Nephron progenitor cell (in vitro differentiated cells): ENCODE measurements at regions not wholly inside any gene's neighbourhood (a gene's known extent, or its start where the extent isn't known, plus 50 kb on each side); places are given as distances from the start of the nearest gene placed in this dataset.

Experiments used
- DNase-seq: peaks from one replicate; pipeline ENCODE4 v3.0.0; 2021
- H3K27ac Mint-ChIP-seq: 2 replicates; pipeline ENCODE4 v1.8.0; 2021; ENCODE audit warnings: mild to moderate bottlenecking, moderate library complexity, mixed read lengths
- H3K27me3 Mint-ChIP-seq: 2 replicates; pipeline ENCODE4 v1.8.0; 2021; ENCODE audit warnings: mild to moderate bottlenecking, low read depth, mixed read lengths; ENCODE audit not compliant: poor library complexity
- H3K36me3 Mint-ChIP-seq: 2 replicates; pipeline ENCODE4 v1.8.0; 2021; ENCODE audit warnings: low read depth, mixed read lengths
- H3K4me1 Mint-ChIP-seq: 2 replicates; pipeline ENCODE4 v1.8.0; 2021; ENCODE audit warnings: mixed read lengths
- H3K4me3 Mint-ChIP-seq: 2 replicates; pipeline ENCODE4 v1.8.0; 2021; ENCODE audit warnings: mild to moderate bottlenecking, moderate library complexity, mixed read lengths
- H3K9me3 Mint-ChIP-seq: 2 replicates; pipeline ENCODE4 v1.8.0; 2021; ENCODE audit warnings: mild to moderate bottlenecking, moderate library complexity, mixed read lengths
- TF ChIP-seq, protein P1 (sequence below): fragments of 200-600 bp; sonication (generic); IDR thresholded peaks from 2 replicates; pipeline ENCODE4 v1.5.0; 2021; ENCODE audit warnings: antibody characterized with exemption

DNA sequence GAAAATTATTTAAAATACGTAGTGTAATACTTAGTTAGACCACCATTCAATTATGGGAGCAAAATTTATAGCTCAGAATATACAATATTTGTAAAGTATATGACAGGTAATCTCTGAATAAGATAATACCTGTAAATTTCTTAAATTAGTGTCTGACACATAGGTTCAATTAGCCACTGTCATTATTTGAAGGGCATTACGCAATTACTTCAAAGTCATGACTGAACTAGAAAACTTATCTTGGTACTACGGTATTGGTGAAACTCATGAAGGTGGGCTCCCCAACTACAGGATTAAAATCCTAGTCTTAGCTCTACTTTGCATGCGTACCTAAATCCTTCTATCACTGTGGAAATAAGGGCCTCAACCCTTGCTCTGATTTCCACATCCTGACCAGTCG lies 860.7 kb downstream of the PCDH19 start:
- no peak for DNase-seq
- peaks cover 5% of the 10 kb centered on the region for H3K9me3 Mint-ChIP-seq
- no peaks in the 10 kb centered on the region for H3K27me3 Mint-ChIP-seq
- no peaks in the 10 kb centered on the region for H3K36me3 Mint-ChIP-seq
- H3K4me3 Mint-ChIP-seq = no peak overlapping the region
- TF ChIP-seq, protein P1, sequence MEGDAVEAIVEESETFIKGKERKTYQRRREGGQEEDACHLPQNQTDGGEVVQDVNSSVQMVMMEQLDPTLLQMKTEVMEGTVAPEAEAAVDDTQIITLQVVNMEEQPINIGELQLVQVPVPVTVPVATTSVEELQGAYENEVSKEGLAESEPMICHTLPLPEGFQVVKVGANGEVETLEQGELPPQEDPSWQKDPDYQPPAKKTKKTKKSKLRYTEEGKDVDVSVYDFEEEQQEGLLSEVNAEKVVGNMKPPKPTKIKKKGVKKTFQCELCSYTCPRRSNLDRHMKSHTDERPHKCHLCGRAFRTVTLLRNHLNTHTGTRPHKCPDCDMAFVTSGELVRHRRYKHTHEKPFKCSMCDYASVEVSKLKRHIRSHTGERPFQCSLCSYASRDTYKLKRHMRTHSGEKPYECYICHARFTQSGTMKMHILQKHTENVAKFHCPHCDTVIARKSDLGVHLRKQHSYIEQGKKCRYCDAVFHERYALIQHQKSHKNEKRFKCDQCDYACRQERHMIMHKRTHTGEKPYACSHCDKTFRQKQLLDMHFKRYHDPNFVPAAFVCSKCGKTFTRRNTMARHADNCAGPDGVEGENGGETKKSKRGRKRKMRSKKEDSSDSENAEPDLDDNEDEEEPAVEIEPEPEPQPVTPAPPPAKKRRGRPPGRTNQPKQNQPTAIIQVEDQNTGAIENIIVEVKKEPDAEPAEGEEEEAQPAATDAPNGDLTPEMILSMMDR = no peak
- H3K4me1 Mint-ChIP-seq = no peaks in the 10 kb centered on the region
- H3K27ac Mint-ChIP-seq = no peak overlapping the region

DNA sequence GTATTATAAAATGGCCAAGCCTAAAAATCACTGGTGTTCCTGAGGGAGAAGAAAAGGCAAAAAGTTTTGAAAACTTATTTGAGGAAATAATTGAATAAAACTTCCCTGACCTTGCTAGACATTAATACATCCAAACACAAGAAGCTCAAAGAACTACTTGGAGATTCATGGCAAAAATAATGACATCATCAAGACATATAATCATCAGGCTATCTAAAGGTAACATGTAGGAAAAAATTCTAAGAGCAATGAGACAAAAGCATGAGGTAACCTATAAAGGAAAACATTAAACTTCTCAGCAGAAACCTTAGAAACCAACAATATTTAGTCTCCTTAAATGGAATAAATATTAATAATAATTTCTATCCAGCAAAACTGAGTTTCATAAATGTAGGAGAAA lies 887.6 kb downstream of the PCDH19 start:
- TF ChIP-seq, protein P1 = no peak
- Mint-ChIP-seq H3K36me3 (no peaks in the 10 kb centered on the region), H3K4me1 (no peaks in the 10 kb centered on the region), H3K27ac (no peak overlapping the region), H3K4me3 (no peak overlapping the region), H3K27me3 (peaks cover 2% of the 10 kb centered on the region), H3K9me3 (no peaks in the 10 kb centered on the region)
- no peak for DNase-seq

DNA sequence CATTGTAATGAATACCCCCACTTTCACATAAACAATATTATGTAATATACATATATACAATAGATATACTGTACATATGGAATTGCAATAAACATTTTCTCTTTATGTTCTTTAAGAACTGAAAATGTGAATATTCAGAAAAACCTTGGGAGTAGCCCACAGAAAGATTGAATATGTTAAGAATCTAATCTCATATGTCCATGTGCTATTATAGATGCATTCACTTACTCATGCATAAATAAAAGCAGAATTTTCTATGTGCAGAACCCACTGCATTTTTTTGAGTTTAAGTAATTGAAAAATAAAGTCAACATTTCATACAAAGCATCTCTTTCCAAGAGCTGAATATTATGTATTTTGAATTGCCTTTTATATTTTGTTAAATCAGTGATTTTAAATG lies 902.3 kb downstream of the PCDH19 start:
- Mint-ChIP-seq H3K27me3 (peaks cover 7% of the 10 kb centered on the region), H3K9me3 (no peaks in the 10 kb centered on the region), H3K4me1 (no peaks in the 10 kb centered on the region), H3K4me3 (no peak overlapping the region), H3K36me3 (no peaks in the 10 kb centered on the region), H3K27ac (no peak overlapping the region)
- TF ChIP-seq, protein P1 = no peak
- no peak for DNase-seq

DNA sequence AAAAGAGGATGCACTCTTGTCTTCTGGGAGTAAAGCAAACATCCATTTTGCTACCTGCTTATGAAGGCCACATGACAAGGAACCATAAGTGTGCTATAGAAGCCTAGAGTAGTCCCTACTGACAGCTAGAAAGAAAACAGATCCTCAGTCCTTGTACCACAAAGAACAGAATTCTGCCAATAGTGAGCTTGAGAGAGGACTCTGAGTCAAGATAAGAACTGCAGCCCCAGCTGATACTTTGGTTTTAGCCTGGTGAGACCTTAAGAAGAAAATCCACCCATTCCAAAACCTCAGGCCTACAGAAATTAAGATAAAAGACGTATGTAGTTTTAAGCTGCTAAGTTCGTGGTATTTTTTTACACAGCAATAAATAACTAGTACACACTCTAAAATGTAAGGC lies 914.6 kb downstream of the PCDH19 start:
- Mint-ChIP-seq H3K4me1 (no peaks in the 10 kb centered on the region), H3K27ac (no peak overlapping the region), H3K4me3 (no peak overlapping the region), H3K36me3 (no peaks in the 10 kb centered on the region), H3K9me3 (peaks cover 22% of the 10 kb centered on the region), H3K27me3 (no peaks in the 10 kb centered on the region)
- no peak for DNase-seq
- TF ChIP-seq, protein P1 = no peak

GRCh38 chrX:99494668-99495067 lies 915.4 kb downstream of the PCDH19 start:
- Mint-ChIP-seq H3K4me1 (no peaks in the 10 kb centered on the region), H3K9me3 (peaks cover 16% of the 10 kb centered on the region), H3K27ac (no peak overlapping the region), H3K4me3 (no peak overlapping the region), H3K36me3 (no peaks in the 10 kb centered on the region), H3K27me3 (no peaks in the 10 kb centered on the region)
- no peak for DNase-seq
- TF ChIP-seq, protein P1 = no peak

GRCh38 chrX:99480728-99481127 lies 929.3 kb downstream of the PCDH19 start:
- Mint-ChIP-seq H3K4me3 (no peak overlapping the region), H3K27me3 (no peaks in the 10 kb centered on the region), H3K36me3 (no peaks in the 10 kb centered on the region), H3K9me3 (no peaks in the 10 kb centered on the region), H3K27ac (no peak overlapping the region), H3K4me1 (no peaks in the 10 kb centered on the region)
- DNase-seq = no peak
- TF ChIP-seq, protein P1 = no peak
